WTC11 (cell line): ENCODE measurements at regions not wholly inside any gene's neighbourhood (a gene's known extent, or its start where the extent isn't known, plus 50 kb on each side); places are given as distances from the start of the nearest gene placed in this dataset.

Experiments
- ATAC-seq: fragments of 200-7000 bp; cut with Tn5 transposase; 2 replicates; pipeline ENCODE4 v1.10.0; 2021; ENCODE audit warnings: mild to moderate bottlenecking, moderate library complexity
- CTCF ChIA-PET: fragments of 300-600 bp; sonication (Branson Sonifier 250); formaldehyde crosslinking; loops from one replicate; lab custom pipeline; 2021; ENCODE audit warnings: antibody characterized with exemption; lab: Charles Lee
- POLR2A ChIA-PET: fragments of 350-600 bp; sonication (Branson Sonifier 250); formaldehyde crosslinking; loops from one replicate; lab custom pipeline; 2021; ENCODE audit warnings: antibody characterized with exemption; lab: Charles Lee
- DNase-seq: peaks from one replicate; pipeline ENCODE4 v3.0.0; 2021; ENCODE audit warnings: low spot score
- H3K27ac Mint-ChIP-seq: 2 replicates; pipeline ENCODE4 v1.8.0; 2021; ENCODE audit warnings: mixed read lengths
- H3K27me3 Mint-ChIP-seq: 2 replicates; pipeline ENCODE4 v1.8.0; 2021; ENCODE audit warnings: low read depth, mild to moderate bottlenecking, moderate library complexity, mixed read lengths
- H3K36me3 Mint-ChIP-seq: 2 replicates; pipeline ENCODE4 v1.8.0; 2021; ENCODE audit warnings: mixed read lengths
- H3K4me1 Mint-ChIP-seq: 2 replicates; pipeline ENCODE4 v1.8.0; 2022; ENCODE audit warnings: mixed read lengths
- H3K4me3 Mint-ChIP-seq: 2 replicates; pipeline ENCODE4 v1.8.0; 2021; ENCODE audit warnings: mild to moderate bottlenecking, moderate library complexity, mixed read lengths
- H3K9me3 Mint-ChIP-seq: 2 replicates; pipeline ENCODE4 v1.8.0; 2021; ENCODE audit warnings: mixed read lengths
- FOXK1 ChIP-seq: sonication (generic); formaldehyde crosslinking; IDR thresholded peaks from 2 replicates; pipeline ENCODE4 v1.8.0; 2022; ENCODE audit warnings: mild to moderate bottlenecking, moderate library complexity, missing genetic modification reagents
- GRHL2 ChIP-seq: fragments of 250-450 bp; sonication (Bioruptor Pico); IDR thresholded peaks from 2 replicates; pipeline ENCODE4 v1.8.0; 2022; ENCODE audit warnings: mild to moderate bottlenecking, moderate library complexity; ENCODE audit not compliant: insufficient replicate concordance, severe bottlenecking
- HMGA2 ChIP-seq: fragments of 250-450 bp; sonication (Bioruptor Pico); IDR thresholded peaks from 2 replicates; pipeline ENCODE4 v1.4.0; 2021; ENCODE audit warnings: mild to moderate bottlenecking, moderate library complexity
- JAZF1 ChIP-seq: fragments of 250-450 bp; sonication (Bioruptor Pico); IDR thresholded peaks from 2 replicates; pipeline ENCODE4 v1.9.0; 2021; ENCODE audit warnings: moderate library complexity, mild to moderate bottlenecking, inconsistent platforms
- MXD4 ChIP-seq: fragments of 250-450 bp; sonication (Bioruptor Pico); IDR thresholded peaks from 2 replicates; pipeline ENCODE4 v1.8.0; 2021; ENCODE audit warnings: mild to moderate bottlenecking, moderate library complexity, borderline replicate concordance
- MYBL2 ChIP-seq: sonication (generic); formaldehyde crosslinking; IDR thresholded peaks from 2 replicates; pipeline ENCODE4 v1.8.1; 2023; ENCODE audit warnings: mild to moderate bottlenecking, moderate library complexity, missing genetic modification reagents
- NR1H2 ChIP-seq: sonication (generic); formaldehyde crosslinking; IDR thresholded peaks from 2 replicates; pipeline ENCODE4 v1.9.0; 2021; ENCODE audit warnings: mild to moderate bottlenecking, moderate library complexity, missing genetic modification reagents
- NR3C1 ChIP-seq: sonication (generic); formaldehyde crosslinking; conservative IDR thresholded peaks from 2 replicates; pipeline ENCODE4 v1.8.1; 2023; ENCODE audit warnings: low read depth, mild to moderate bottlenecking, missing genetic modification reagents
- PRRX2 ChIP-seq: fragments of 250-450 bp; sonication (Bioruptor Pico); IDR thresholded peaks from 2 replicates; pipeline ENCODE4 v1.8.0; 2021; ENCODE audit warnings: mild to moderate bottlenecking
- USF2 ChIP-seq: sonication (generic); formaldehyde crosslinking; IDR thresholded peaks from 2 replicates; pipeline ENCODE4 v1.8.1; 2023; ENCODE audit warnings: mild to moderate bottlenecking, missing genetic modification reagents, moderate library complexity
- ZNF263 ChIP-seq: sonication (generic); formaldehyde crosslinking; IDR thresholded peaks from 2 replicates; pipeline ENCODE4 v1.8.1; 2022; ENCODE audit warnings: low read depth, mild to moderate bottlenecking, moderate library complexity, missing genetic modification reagents
- ZNF416 ChIP-seq: fragments of 250-450 bp; sonication (Bioruptor Pico); IDR thresholded peaks from 2 replicates; pipeline ENCODE4 v1.9.0; 2021; ENCODE audit warnings: mild to moderate bottlenecking, inconsistent platforms
- ZNF425 ChIP-seq: fragments of 250-450 bp; sonication (Bioruptor Pico); conservative IDR thresholded peaks from 2 replicates; pipeline ENCODE4 v1.9.0; 2021; ENCODE audit warnings: mild to moderate bottlenecking
- ZNF512 ChIP-seq: sonication (generic); formaldehyde crosslinking; IDR thresholded peaks from 2 replicates; pipeline ENCODE4 v1.8.1; 2022; ENCODE audit warnings: missing genetic modification reagents, borderline replicate concordance
- TF ChIP-seq, protein P1 (sequence below): fragments of 250-450 bp; sonication (Bioruptor Pico); IDR thresholded peaks from 2 replicates; pipeline ENCODE4 v1.9.0; 2021; ENCODE audit warnings: mild to moderate bottlenecking, borderline replicate concordance
- TF ChIP-seq, protein P2 (sequence below): sonication (generic); formaldehyde crosslinking; conservative IDR thresholded peaks from 2 replicates; pipeline ENCODE4 v1.8.1; 2022; ENCODE audit warnings: mild to moderate bottlenecking, missing genetic modification reagents
- TF ChIP-seq, protein P3 (sequence below): sonication (generic); formaldehyde crosslinking; IDR thresholded peaks from 2 replicates; pipeline ENCODE4 v1.8.1; 2022; ENCODE audit warnings: mild to moderate bottlenecking, moderate library complexity, missing genetic modification reagents

- peaks cover 23% of the 10 kb centered on the region for H3K36me3 Mint-ChIP-seq
- 0 out of 2 replicates have a peak, but pooled peaks cover 3% of the 10 kb centered on the region for H3K4me1 Mint-ChIP-seq
- ChIA-PET CTCF (interaction anchor here (1.7 kb wide), 1 partner anchor 9 kb away, joined by 4 read pairs; no protein-coding TSS in a partner anchor), POLR2A (no interaction called here)
- DNase-seq (no peak), ATAC-seq (no peak)
- H3K27ac Mint-ChIP-seq: no peak overlapping the region
- H3K4me3 Mint-ChIP-seq: no peak overlapping the region
- H3K9me3 Mint-ChIP-seq: peaks cover 34% of the 10 kb centered on the region
- H3K27me3 Mint-ChIP-seq: no peaks in the 10 kb centered on the region; the same call in 1 of the 2 replicates
- TF ChIP-seq ZNF416 (CRISPR knock-in tag): no peak
- TF ChIP-seq ZNF425 (CRISPR knock-in tag): no peak
- TF ChIP-seq MYBL2 (CRISPR knock-in tag): no peak
- no peak for TF ChIP-seq JAZF1 (CRISPR knock-in tag)
These were observed 96.7 kb upstream of the FER start for GRCh38 chr5:108650997-108651396.

GRCh38 chr5:108649646-108650045 lies 98.1 kb upstream of the FER start:
- DNase-seq: no peak
- ChIA-PET CTCF (no interaction called here), POLR2A (no interaction called here)
- Mint-ChIP-seq H3K36me3 (peaks cover 23% of the 10 kb centered on the region), H3K9me3 (peaks cover 35% of the 10 kb centered on the region), H3K4me3 (no peak overlapping the region), H3K4me1 (no peaks in the 10 kb centered on the region), H3K27me3 (no peaks in the 10 kb centered on the region; the same call in 1 of the 2 replicates), H3K27ac (no peak overlapping the region)
- no peak for ATAC-seq
- TF ChIP-seq HMGA2 (CRISPR knock-in tag): no peak
- no peak for TF ChIP-seq MXD4 (CRISPR knock-in tag)

- Mint-ChIP-seq H3K27me3 (no peaks in the 10 kb centered on the region; the same call in 1 of the 2 replicates), H3K9me3 (peaks cover 35% of the 10 kb centered on the region), H3K4me3 (no peak overlapping the region), H3K4me1 (no peaks in the 10 kb centered on the region), H3K27ac (no peak overlapping the region), H3K36me3 (peaks cover 23% of the 10 kb centered on the region)
- ChIA-PET CTCF (no interaction called here), POLR2A (no interaction called here)
- no peak for DNase-seq
- ATAC-seq: no peak
- no peak for TF ChIP-seq ZNF512
- no peak for TF ChIP-seq NR1H2 (CRISPR knock-in tag)
- TF ChIP-seq FOXK1: no peak
- no peak for TF ChIP-seq ZNF425 (CRISPR knock-in tag)
- TF ChIP-seq, protein P1, sequence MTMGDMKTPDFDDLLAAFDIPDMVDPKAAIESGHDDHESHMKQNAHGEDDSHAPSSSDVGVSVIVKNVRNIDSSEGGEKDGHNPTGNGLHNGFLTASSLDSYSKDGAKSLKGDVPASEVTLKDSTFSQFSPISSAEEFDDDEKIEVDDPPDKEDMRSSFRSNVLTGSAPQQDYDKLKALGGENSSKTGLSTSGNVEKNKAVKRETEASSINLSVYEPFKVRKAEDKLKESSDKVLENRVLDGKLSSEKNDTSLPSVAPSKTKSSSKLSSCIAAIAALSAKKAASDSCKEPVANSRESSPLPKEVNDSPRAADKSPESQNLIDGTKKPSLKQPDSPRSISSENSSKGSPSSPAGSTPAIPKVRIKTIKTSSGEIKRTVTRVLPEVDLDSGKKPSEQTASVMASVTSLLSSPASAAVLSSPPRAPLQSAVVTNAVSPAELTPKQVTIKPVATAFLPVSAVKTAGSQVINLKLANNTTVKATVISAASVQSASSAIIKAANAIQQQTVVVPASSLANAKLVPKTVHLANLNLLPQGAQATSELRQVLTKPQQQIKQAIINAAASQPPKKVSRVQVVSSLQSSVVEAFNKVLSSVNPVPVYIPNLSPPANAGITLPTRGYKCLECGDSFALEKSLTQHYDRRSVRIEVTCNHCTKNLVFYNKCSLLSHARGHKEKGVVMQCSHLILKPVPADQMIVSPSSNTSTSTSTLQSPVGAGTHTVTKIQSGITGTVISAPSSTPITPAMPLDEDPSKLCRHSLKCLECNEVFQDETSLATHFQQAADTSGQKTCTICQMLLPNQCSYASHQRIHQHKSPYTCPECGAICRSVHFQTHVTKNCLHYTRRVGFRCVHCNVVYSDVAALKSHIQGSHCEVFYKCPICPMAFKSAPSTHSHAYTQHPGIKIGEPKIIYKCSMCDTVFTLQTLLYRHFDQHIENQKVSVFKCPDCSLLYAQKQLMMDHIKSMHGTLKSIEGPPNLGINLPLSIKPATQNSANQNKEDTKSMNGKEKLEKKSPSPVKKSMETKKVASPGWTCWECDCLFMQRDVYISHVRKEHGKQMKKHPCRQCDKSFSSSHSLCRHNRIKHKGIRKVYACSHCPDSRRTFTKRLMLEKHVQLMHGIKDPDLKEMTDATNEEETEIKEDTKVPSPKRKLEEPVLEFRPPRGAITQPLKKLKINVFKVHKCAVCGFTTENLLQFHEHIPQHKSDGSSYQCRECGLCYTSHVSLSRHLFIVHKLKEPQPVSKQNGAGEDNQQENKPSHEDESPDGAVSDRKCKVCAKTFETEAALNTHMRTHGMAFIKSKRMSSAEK: no peak
- TF ChIP-seq, protein P2, sequence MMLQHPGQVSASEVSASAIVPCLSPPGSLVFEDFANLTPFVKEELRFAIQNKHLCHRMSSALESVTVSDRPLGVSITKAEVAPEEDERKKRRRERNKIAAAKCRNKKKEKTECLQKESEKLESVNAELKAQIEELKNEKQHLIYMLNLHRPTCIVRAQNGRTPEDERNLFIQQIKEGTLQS (CRISPR knock-in tag): no peak
- TF ChIP-seq GRHL2 (CRISPR knock-in tag): no peak
- TF ChIP-seq NR3C1 (CRISPR knock-in tag): no peak
- TF ChIP-seq PRRX2: no peak
- TF ChIP-seq USF2: no peak
- TF ChIP-seq ZNF263: no peak
- TF ChIP-seq, protein P3, sequence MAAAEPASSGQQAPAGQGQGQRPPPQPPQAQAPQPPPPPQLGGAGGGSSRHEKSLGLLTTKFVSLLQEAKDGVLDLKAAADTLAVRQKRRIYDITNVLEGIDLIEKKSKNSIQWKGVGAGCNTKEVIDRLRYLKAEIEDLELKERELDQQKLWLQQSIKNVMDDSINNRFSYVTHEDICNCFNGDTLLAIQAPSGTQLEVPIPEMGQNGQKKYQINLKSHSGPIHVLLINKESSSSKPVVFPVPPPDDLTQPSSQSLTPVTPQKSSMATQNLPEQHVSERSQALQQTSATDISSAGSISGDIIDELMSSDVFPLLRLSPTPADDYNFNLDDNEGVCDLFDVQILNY (CRISPR knock-in tag): no peak
These were observed 98.6 kb upstream of the FER start for GRCh38 chr5:108649106-108649505.
